Glutamatergic neuron (in vitro differentiated cells): ENCODE measurements at regions not wholly inside any gene's neighbourhood (a gene's known extent, or its start where the extent isn't known, plus 50 kb on each side); places are given as distances from the start of the nearest gene placed in this dataset.

Source experiments
- DNase-seq: peaks from one replicate; pipeline ENCODE4 v3.0.0; 2022
- H3K27ac Mint-ChIP-seq: one replicate; pipeline ENCODE4 v1.8.0; 2020; ENCODE audit warnings: mild to moderate bottlenecking, mixed read lengths, inconsistent platforms; ENCODE audit not compliant: unreplicated experiment
- H3K27me3 Mint-ChIP-seq: one replicate; pipeline ENCODE4 v1.8.0; 2020; ENCODE audit warnings: mild to moderate bottlenecking, moderate library complexity, mixed read lengths, inconsistent platforms; ENCODE audit not compliant: unreplicated experiment
- H3K36me3 Mint-ChIP-seq: one replicate; pipeline ENCODE4 v1.8.0; 2020; ENCODE audit warnings: mild to moderate bottlenecking, mixed read lengths, inconsistent platforms; ENCODE audit not compliant: unreplicated experiment
- H3K4me1 Mint-ChIP-seq: one replicate; pipeline ENCODE4 v1.8.0; 2020; ENCODE audit warnings: mild to moderate bottlenecking, low read depth, mixed read lengths, inconsistent platforms; ENCODE audit not compliant: unreplicated experiment
- H3K4me3 Mint-ChIP-seq: one replicate; pipeline ENCODE4 v1.8.0; 2020; ENCODE audit warnings: mild to moderate bottlenecking, mixed read lengths, inconsistent platforms; ENCODE audit not compliant: unreplicated experiment
- H3K9me3 Mint-ChIP-seq: one replicate; pipeline ENCODE4 v1.8.0; 2020; ENCODE audit warnings: mild to moderate bottlenecking, moderate library complexity, mixed read lengths, inconsistent platforms; ENCODE audit not compliant: unreplicated experiment
- CTCF ChIP-seq: fragments of 200-600 bp; sonication (generic); IDR thresholded peaks from one replicate; pipeline ENCODE4 v1.5.0; 2021; ENCODE audit not compliant: partially characterized antibody, unreplicated experiment

- H3K9me3 Mint-ChIP-seq, result no peaks in the 10 kb centered on the region
- H3K27ac Mint-ChIP-seq, result peak overlapping the region; percentile 57
- TF ChIP-seq CTCF, result no peak
- H3K4me1 Mint-ChIP-seq, result peaks cover 4% of the 10 kb centered on the region
- H3K27me3 Mint-ChIP-seq, result no peaks in the 10 kb centered on the region
- no peak overlapping the region for H3K4me3 Mint-ChIP-seq
- no peaks in the 10 kb centered on the region for H3K36me3 Mint-ChIP-seq
- DNase-seq, result no peak
Observed at GRCh38 chr13:84867246-84867645, 932.0 kb downstream of the SLITRK6 start.

GRCh38 chr13:84865783-84866221 is 933.4 kb downstream of the SLITRK6 start:
- Mint-ChIP-seq H3K4me1 (peaks cover 4% of the 10 kb centered on the region), H3K36me3 (no peaks in the 10 kb centered on the region), H3K4me3 (no peak overlapping the region), H3K27me3 (no peaks in the 10 kb centered on the region), H3K9me3 (no peaks in the 10 kb centered on the region), H3K27ac (no peak overlapping the region)
- no peak for TF ChIP-seq CTCF
- DNase-seq, result no peak

DNA sequence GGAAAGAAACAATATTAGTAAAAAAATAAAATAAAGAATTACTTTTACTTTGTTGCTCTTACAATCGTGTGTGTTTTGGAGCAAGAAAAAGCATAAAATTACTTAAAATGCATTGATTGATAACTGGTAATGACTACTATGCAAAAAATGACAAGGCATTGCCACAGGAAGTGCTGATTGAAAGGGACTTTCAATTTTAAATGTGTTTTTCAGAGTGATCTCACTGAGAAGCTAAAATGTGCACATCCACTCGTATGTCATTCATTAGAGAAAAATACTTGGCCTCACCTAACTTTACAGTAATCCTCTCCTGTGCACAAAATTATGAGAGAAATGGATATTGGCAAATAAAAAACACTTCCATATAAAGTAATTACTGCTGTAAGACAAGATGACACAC is 934.9 kb downstream of the SLITRK6 start:
- Mint-ChIP-seq H3K36me3 (no peaks in the 10 kb centered on the region), H3K27ac (no peak overlapping the region), H3K4me1 (peaks cover 4% of the 10 kb centered on the region), H3K9me3 (no peaks in the 10 kb centered on the region), H3K27me3 (no peaks in the 10 kb centered on the region), H3K4me3 (no peak overlapping the region)
- no peak for DNase-seq
- TF ChIP-seq CTCF, result no peak

GRCh38 chr13:84847107-84847506 is 952.1 kb downstream of the SLITRK6 start:
- Mint-ChIP-seq H3K9me3 (peaks cover 4% of the 10 kb centered on the region), H3K4me1 (no peaks in the 10 kb centered on the region), H3K27ac (no peak overlapping the region), H3K27me3 (peaks cover 2% of the 10 kb centered on the region), H3K4me3 (no peak overlapping the region), H3K36me3 (no peaks in the 10 kb centered on the region)
- no peak for TF ChIP-seq CTCF
- no peak for DNase-seq

- TF ChIP-seq CTCF, result no peak
- Mint-ChIP-seq H3K4me1 (no peaks in the 10 kb centered on the region), H3K27ac (no peak overlapping the region)
Observed at GRCh38 chr13:84845907-84846619, 953.2 kb downstream of the SLITRK6 start.

More at GRCh38 chr13:84845907-84846619, 953.2 kb downstream of the SLITRK6 start:
- Mint-ChIP-seq H3K36me3 (no peaks in the 10 kb centered on the region), H3K27me3 (peaks cover 2% of the 10 kb centered on the region), H3K4me3 (no peak overlapping the region), H3K9me3 (peaks cover 4% of the 10 kb centered on the region)
- DNase-seq, result no peak
